ENCODE measurements at regions not wholly inside any gene's neighbourhood (a gene's known extent, or its start where the extent isn't known, plus 50 kb on each side); places are given as distances from the start of the nearest gene placed in this dataset.
"Not testable (repeated sequence)": the region's sequence is repeated elsewhere in the genome, so short reads cannot be mapped to it uniquely, and the experiment has no call there.

DNA sequence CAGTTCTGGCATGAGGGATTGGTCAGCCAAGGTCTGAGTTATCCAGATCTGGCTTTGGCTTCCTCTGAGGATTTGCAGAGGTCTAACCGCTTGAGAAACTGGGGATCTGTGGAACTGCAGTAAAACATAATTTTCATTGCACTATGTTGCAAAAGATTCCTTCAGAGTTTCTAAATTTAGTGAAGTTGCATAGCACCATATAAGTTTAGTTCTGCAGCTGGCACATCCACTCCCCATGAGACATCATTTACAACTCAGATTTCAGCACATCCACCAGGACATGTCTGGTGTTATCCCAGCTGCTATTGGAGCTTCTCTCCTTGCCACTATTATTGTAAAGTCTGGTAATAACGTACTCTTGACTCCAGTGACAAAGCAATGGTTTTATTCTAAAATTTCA lies 181.5 kb downstream of the CWF19L2 start:
- CTCF ChIA-PET: no interaction called here

DNA sequence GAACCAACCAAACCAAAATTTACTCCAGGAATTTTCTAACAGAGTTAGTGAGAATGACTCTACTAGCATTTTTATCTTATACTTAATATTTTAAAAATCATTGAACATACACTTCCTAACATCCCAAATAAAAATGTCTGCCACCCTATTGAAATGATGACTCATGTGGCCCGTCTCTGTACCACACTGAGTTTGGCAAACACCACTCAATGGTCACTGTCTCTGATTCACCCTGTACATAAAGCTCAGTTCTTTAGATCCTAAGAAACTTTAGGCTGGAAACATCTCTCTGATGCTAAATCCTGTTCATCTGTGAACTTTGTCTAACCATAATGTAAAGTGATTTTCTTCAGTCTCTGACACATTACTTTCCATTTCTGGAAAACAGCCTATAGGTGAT lies 182.0 kb downstream of the CWF19L2 start:
- Mint-ChIP-seq H3K27me3 (ENCODE audit: low read depth) (no peaks in the 10 kb centered on the region), H3K4me1 (ENCODE audit: low read depth) (no peaks in the 10 kb centered on the region), H3K27ac (no peak overlapping the region), H3K9me3 (ENCODE audit: insufficient read depth) (peaks cover 6% of the 10 kb centered on the region), H3K36me3 (ENCODE audit: low read depth) (no peaks in the 10 kb centered on the region), H3K4me3 (no peak overlapping the region)
- ATAC-seq: no peak
- POLR2A ChIA-PET: no interaction called here
- no peak for DNase-seq
- CTCF ChIA-PET: no interaction called here

More for the DNA sequence above, 181.5 kb downstream of the CWF19L2 start:
- H3K27me3 Mint-ChIP-seq (ENCODE audit: low read depth): no peaks in the 10 kb centered on the region
- no peak for DNase-seq
- no peak overlapping the region for H3K27ac Mint-ChIP-seq
- POLR2A ChIA-PET: no interaction called here
- H3K36me3 Mint-ChIP-seq (ENCODE audit: low read depth): no peaks in the 10 kb centered on the region
- H3K4me3 Mint-ChIP-seq: no peak overlapping the region
- H3K4me1 Mint-ChIP-seq (ENCODE audit: low read depth): no peaks in the 10 kb centered on the region
- H3K9me3 Mint-ChIP-seq (ENCODE audit: insufficient read depth): peaks cover 6% of the 10 kb centered on the region
- ATAC-seq: no peak

DNA sequence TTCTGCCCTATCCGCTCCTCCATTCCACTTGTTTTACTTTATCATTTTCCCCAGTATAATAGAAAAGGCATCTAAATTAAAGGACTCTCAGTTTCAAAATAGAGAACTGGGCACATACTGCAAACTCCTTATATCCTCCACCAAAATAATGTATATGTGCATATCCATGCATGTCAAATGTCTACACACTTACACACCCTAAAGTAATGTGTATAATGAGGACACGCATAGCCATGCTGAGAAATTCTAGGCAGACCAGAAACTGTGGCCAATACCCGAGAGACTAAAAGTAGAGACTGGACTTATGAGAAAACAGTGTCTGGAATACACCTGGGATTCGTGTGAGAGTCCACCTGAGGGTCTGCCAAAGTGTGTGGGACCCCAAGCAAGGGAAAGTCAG lies 183.5 kb downstream of the CWF19L2 start:
- Mint-ChIP-seq H3K4me3 (no peak overlapping the region), H3K4me1 (ENCODE audit: low read depth) (no peaks in the 10 kb centered on the region), H3K9me3 (ENCODE audit: insufficient read depth) (peaks cover 6% of the 10 kb centered on the region), H3K36me3 (ENCODE audit: low read depth) (no peaks in the 10 kb centered on the region), H3K27ac (no peak overlapping the region), H3K27me3 (ENCODE audit: low read depth) (no peaks in the 10 kb centered on the region)
- ATAC-seq: no peak
- POLR2A ChIA-PET: no interaction called here
- CTCF ChIA-PET: no interaction called here
- no peak for DNase-seq

DNA sequence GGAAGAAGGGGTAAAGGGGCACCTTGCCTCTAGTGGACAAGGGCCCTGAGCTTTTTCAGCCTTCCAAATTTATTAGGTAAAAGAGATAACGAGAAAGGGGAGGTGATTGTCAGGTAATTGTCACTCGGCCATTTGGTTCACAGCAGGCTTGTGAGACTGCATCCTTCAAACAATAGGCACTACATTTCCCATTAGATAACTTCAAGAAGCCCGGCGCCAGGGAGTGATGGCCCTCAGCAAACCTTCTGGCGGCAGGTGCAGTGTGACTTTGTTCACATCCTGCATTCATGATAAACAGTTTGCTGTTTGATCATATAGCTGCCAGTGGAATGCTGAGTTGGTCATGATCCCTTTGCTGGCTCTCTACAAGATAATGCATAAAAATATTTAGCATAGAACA lies 185.1 kb downstream of the CWF19L2 start:
- Mint-ChIP-seq H3K27ac (no peak overlapping the region), H3K36me3 (ENCODE audit: low read depth) (no peaks in the 10 kb centered on the region), H3K9me3 (ENCODE audit: insufficient read depth) (no peaks in the 10 kb centered on the region), H3K27me3 (ENCODE audit: low read depth) (no peaks in the 10 kb centered on the region), H3K4me3 (no peak overlapping the region), H3K4me1 (ENCODE audit: low read depth) (no peaks in the 10 kb centered on the region)
- ATAC-seq (no peak), DNase-seq (no peak)
- CTCF ChIA-PET: no interaction called here
- POLR2A ChIA-PET: interaction anchor here (0.9 kb wide), 1 partner anchor 12 kb away, joined by 3 read pairs; no protein-coding TSS in a partner anchor

DNA sequence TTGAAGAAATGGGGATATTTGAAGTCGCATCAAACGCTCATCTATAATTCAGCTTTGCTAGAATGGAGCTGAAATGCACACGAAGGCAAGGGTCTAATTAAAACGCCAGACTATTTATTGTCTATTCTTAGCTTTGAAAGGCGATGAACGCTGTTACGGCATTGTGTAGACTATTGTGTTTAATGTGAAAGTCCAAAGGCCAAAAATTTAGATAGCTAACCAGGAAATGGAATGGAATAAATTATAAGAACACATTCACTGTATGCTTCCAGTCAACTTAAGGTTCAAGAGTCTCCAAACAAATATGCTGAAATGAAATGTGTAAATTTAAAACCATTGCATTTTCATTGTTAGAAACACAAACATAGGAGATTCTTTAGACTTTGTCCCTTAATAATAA lies 186.2 kb downstream of the CWF19L2 start:
- no peak overlapping the region for H3K27ac Mint-ChIP-seq
- H3K36me3 Mint-ChIP-seq (ENCODE audit: low read depth): no peaks in the 10 kb centered on the region
- POLR2A ChIA-PET: no interaction called here
- H3K9me3 Mint-ChIP-seq (ENCODE audit: insufficient read depth): no peaks in the 10 kb centered on the region
- no peak overlapping the region for H3K4me3 Mint-ChIP-seq
- no peaks in the 10 kb centered on the region for H3K4me1 Mint-ChIP-seq (ENCODE audit: low read depth)
- no peaks in the 10 kb centered on the region for H3K27me3 Mint-ChIP-seq (ENCODE audit: low read depth)
- DNase-seq (no peak), ATAC-seq (no peak)
- CTCF ChIA-PET: no interaction called here

DNA sequence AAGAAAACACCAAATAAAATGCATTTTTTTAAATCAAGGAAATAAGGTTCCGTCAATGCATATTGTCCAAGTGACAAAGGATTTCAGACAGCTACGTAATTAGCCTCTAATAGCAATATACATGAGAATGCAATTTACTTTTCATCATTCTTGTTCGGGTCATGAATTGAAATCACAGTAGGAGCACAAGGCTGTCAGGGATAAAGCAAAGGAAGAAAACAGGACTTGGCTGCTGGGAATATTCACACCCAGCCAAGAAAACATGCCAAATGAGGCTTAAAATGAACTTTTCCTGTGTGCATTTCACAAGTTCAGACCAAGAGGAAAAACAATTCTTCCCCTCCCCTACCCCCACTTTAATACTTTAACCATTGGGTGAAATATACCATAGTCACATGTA lies 188.6 kb downstream of the CWF19L2 start:
- H3K4me1 Mint-ChIP-seq (ENCODE audit: low read depth): no peaks in the 10 kb centered on the region
- no peaks in the 10 kb centered on the region for H3K9me3 Mint-ChIP-seq (ENCODE audit: insufficient read depth)
- H3K4me3 Mint-ChIP-seq: no peak overlapping the region
- H3K36me3 Mint-ChIP-seq (ENCODE audit: low read depth): no peaks in the 10 kb centered on the region
- H3K27me3 Mint-ChIP-seq (ENCODE audit: low read depth): no peaks in the 10 kb centered on the region
- no peak for ATAC-seq
- no peak overlapping the region for H3K27ac Mint-ChIP-seq
- ChIA-PET CTCF (no interaction called here), POLR2A (no interaction called here)
- no peak for DNase-seq

DNA sequence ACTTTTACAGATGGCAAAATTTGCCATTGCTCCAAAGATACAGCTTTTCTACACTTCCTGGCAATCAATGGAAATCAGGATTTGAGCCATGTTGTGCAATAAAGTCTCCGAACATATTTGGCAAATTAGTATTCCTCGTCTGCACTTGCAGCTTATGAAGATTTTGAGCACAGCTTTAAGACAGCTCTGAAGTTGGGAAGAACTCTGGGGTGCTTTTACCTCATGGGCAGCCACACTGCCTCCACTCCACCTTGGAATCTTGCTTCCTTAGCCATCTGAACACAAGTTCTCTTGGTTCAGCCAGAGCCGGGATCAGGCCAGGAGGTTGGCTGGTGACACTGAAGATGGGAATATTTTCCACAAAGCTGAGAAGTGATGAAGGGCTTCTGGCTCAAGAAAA lies 191.2 kb downstream of the CWF19L2 start:
- ChIA-PET CTCF (no interaction called here), POLR2A (no interaction called here)
- Mint-ChIP-seq H3K4me3 (no peak overlapping the region), H3K27me3 (ENCODE audit: low read depth) (no peaks in the 10 kb centered on the region), H3K36me3 (ENCODE audit: low read depth) (no peaks in the 10 kb centered on the region), H3K9me3 (ENCODE audit: insufficient read depth) (no peaks in the 10 kb centered on the region), H3K27ac (no peak overlapping the region), H3K4me1 (ENCODE audit: low read depth) (no peaks in the 10 kb centered on the region)
- ATAC-seq (no peak), DNase-seq (no peak)

DNA sequence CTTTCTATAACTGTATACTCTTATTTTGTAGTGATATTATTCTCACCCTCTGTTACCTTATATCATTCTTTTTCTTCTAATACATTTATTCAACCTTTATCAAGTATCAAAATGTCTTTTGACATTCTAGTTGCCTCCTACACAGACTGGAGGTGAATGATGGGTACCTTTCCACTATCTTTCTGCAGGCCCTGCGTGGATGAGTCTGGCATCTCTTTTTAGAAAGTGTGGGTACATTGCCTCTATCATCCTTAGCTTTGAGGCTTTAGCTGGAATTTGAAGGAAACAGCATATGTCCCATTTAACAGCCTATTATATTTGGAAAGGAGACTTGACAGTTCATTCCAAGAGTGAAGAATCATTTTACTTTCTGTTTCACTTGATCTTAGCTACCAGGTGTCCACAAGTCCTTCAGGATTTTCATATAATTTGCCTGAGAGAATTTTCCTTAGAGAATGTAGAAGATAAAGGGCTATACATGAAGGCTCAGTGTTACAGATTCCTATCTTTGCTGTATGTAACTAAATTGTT lies 192.0 kb downstream of the CWF19L2 start:
- Mint-ChIP-seq H3K9me3 (ENCODE audit: insufficient read depth) (no peaks in the 10 kb centered on the region), H3K4me1 (ENCODE audit: low read depth) (no peaks in the 10 kb centered on the region), H3K4me3 (no peak overlapping the region), H3K27me3 (ENCODE audit: low read depth) (no peaks in the 10 kb centered on the region), H3K36me3 (ENCODE audit: low read depth) (no peaks in the 10 kb centered on the region), H3K27ac (no peak overlapping the region)
- CTCF ChIA-PET: no interaction called here
- DNase-seq (no peak), ATAC-seq (no peak)
- POLR2A ChIA-PET: no interaction called here

DNA sequence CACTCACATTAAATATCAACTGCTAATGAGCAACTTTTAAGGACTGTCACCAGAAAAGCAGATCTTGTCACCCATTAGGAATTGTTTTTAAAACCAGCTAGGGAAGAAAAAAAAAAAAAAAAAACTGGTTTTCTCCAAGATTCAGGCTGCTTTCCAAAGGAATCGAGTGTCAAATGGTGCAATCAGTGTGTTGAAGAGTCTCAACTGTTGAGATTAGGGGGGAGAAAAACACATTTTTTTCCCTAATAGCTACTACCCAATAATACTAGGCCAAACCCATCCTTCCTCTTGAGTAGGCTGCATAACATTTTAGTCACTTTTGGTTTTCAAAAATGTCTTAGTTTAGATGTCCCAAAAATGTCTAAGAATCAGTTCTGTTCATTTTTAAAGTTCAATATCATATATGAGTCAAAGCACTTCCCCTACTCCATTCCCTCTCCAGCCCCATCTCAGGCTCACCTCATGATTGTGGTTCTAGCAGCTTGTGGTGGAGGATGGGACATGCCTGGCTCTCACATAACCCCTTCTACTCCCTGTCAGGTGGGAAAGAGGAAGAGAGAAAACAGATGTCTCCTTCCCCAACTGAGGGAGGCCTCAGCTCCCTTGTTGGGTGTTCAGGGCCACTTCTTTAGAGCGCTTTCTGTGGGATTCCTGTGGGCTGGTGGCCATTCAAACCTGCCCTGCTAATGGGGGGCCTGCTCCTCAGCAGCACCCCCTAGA lies 193.6 kb downstream of the CWF19L2 start:
- ChIA-PET CTCF (no interaction called here), POLR2A (no interaction called here)
- Mint-ChIP-seq H3K36me3 (ENCODE audit: low read depth) (no peaks in the 10 kb centered on the region), H3K4me1 (ENCODE audit: low read depth) (no peaks in the 10 kb centered on the region), H3K9me3 (ENCODE audit: insufficient read depth) (no peaks in the 10 kb centered on the region), H3K27ac (no peak overlapping the region), H3K4me3 (no peak overlapping the region), H3K27me3 (ENCODE audit: low read depth) (peaks cover 2% of the 10 kb centered on the region)
- DNase-seq (no peak), ATAC-seq (no peak)

DNA sequence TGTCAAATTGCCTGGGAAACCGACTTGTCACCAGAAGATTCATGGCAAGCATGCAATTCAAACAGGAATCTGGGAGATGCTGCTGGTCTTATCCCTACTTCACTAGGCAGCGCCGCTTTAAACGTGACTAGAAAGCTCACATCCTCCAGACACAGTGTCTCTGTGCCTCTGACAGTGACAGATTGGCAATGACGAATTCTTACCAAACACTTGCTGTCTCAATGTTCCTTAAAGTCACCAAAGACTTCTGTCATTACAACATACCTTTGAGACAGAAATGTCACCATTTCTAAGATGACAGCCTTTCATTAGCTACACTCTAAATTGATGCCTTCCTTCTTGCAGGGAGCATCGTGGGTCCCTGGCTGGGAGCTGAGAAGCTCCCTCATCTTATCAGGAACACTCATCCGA lies 197.8 kb downstream of the CWF19L2 start:
- Mint-ChIP-seq H3K36me3 (ENCODE audit: low read depth) (no peaks in the 10 kb centered on the region), H3K4me1 (ENCODE audit: low read depth) (no peaks in the 10 kb centered on the region), H3K27ac (no peak overlapping the region), H3K27me3 (ENCODE audit: low read depth) (peaks cover 2% of the 10 kb centered on the region), H3K4me3 (no peak overlapping the region), H3K9me3 (ENCODE audit: insufficient read depth) (no peaks in the 10 kb centered on the region)
- ChIA-PET POLR2A (no interaction called here), CTCF (no interaction called here)
- ATAC-seq (no peak), DNase-seq (no peak)

DNA sequence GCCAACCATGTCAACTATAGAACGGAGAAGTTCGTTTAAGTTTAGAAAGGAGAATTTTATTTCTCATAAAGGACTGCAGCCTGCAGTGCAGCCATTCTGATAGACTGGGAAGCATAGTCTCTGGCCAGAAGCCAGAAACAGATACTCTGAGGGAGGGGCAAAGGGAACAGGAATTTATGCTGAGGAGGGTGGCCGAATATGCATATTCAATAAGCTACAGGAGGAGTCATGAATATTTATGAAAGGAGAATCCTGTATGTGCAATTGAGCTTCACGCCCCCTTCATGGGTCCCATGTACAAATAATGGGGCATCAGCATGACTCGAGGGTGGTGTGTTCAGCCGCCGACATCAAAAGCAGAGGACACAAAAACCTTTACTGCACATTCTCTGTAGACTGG lies 199.9 kb downstream of the CWF19L2 start:
- Mint-ChIP-seq H3K4me3 (no peak overlapping the region), H3K4me1 (ENCODE audit: low read depth) (no peaks in the 10 kb centered on the region), H3K27me3 (ENCODE audit: low read depth) (peaks cover 2% of the 10 kb centered on the region), H3K9me3 (ENCODE audit: insufficient read depth) (no peaks in the 10 kb centered on the region), H3K27ac (no peak overlapping the region), H3K36me3 (ENCODE audit: low read depth) (no peaks in the 10 kb centered on the region)
- ATAC-seq (no peak), DNase-seq (no peak)
- ChIA-PET CTCF (no interaction called here), POLR2A (no interaction called here)

DNA sequence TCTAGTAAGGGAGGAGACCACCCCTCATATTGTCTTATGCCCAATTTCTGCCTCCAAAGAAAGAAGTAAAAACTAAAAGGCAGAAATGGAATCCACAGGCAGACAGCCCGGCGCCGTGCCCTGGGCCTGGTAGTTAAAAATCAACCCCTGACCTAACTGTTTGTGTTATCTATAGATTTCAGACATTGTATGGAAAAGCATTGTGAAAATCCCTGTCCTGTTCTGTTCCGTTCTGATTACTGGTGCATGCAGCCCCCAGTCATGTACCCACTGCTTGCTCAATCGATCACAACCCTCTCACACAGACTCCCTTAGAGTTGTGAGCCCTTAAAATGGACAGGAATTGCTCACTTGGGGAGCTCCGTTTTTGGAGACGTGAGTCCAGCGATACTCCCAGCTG lies 204.0 kb downstream of the CWF19L2 start:
- POLR2A ChIA-PET; H3K4me1 Mint-ChIP-seq (ENCODE audit: low read depth); H3K27ac Mint-ChIP-seq; CTCF ChIA-PET; H3K9me3 Mint-ChIP-seq (ENCODE audit: insufficient read depth); H3K4me3 Mint-ChIP-seq; DNase-seq; H3K36me3 Mint-ChIP-seq (ENCODE audit: low read depth); ATAC-seq; H3K27me3 Mint-ChIP-seq (ENCODE audit: low read depth): not testable (repeated sequence)

All from activated CD8-positive, alpha-beta T cell treated with anti-CD3 and anti-CD28 coated beads, Interleukin-2, amount 10 ng/mL, durations not matched to agents 7 days and 5 days (primary cell).